ENCODE measurements at regions not wholly inside any gene's neighbourhood (a gene's known extent, or its start where the extent isn't known, plus 50 kb on each side); places are given as distances from the start of the nearest gene placed in this dataset.

- no peaks in the 10 kb centered on the region for H3K27me3 ChIP-seq
- no peaks in the 10 kb centered on the region for H3K9me3 ChIP-seq
- H3K4me3 ChIP-seq: no peak overlapping the region
- TF ChIP-seq CTCF (IDR thresholded peaks at IDR 0.05): no peak
- H3K4me1 ChIP-seq: peaks cover 0 to 27% (median 15%) of the 10 kb centered on the region in 4 donors
- intact Hi-C loops (cut with DNase I; ENCODE audit: low total_unique reads): no loop called here
- H3K36me3 ChIP-seq: no peaks in the 10 kb centered on the region
- H3K27ac ChIP-seq: peak overlapping the region; percentile 39 to 64
- no peak for DNase-seq
These were observed 71.2 kb upstream of the STAM2 start for GRCh38 chr2:152246686-152247336.

GRCh38 chr2:152247337-152247695, 71.8 kb upstream of the STAM2 start:
- no peak for DNase-seq
- H3K36me3 ChIP-seq: no peaks in the 10 kb centered on the region
- H3K4me3 ChIP-seq: no peak overlapping the region
- H3K27ac ChIP-seq: no peak overlapping the region
- TF ChIP-seq CTCF (IDR thresholded peaks at IDR 0.05): no peak
- H3K27me3 ChIP-seq: no peaks in the 10 kb centered on the region
- H3K9me3 ChIP-seq: no peaks in the 10 kb centered on the region
- H3K4me1 ChIP-seq: peaks cover 0 to 27% (median 14%) of the 10 kb centered on the region in 4 donors
- intact Hi-C loops (cut with DNase I; ENCODE audit: low total_unique reads): no loop called here

- no peak for DNase-seq
- Histone ChIP-seq H3K4me3 (no peak overlapping the region), H3K27ac (no peak overlapping the region), H3K9me3 (no peaks in the 10 kb centered on the region), H3K4me1 (peaks cover 0 to 17% (median 6%) of the 10 kb centered on the region in 4 donors), H3K36me3 (no peaks in the 10 kb centered on the region), H3K27me3 (no peaks in the 10 kb centered on the region)
- intact Hi-C loops (cut with DNase I; ENCODE audit: low total_unique reads): no loop called here
- no peak for TF ChIP-seq CTCF (IDR thresholded peaks at IDR 0.05)
These were observed 75.0 kb upstream of the STAM2 start for GRCh38 chr2:152250421-152251100.

GRCh38 chr2:152251211-152251610, 75.6 kb upstream of the STAM2 start:
- intact Hi-C loops (cut with DNase I; ENCODE audit: low total_unique reads): no loop called here

GRCh38 chr2:152251811-152252210, 76.2 kb upstream of the STAM2 start:
- Histone ChIP-seq H3K36me3 (no peaks in the 10 kb centered on the region), H3K27me3 (no peaks in the 10 kb centered on the region), H3K4me3 (no peak overlapping the region), H3K9me3 (no peaks in the 10 kb centered on the region), H3K27ac (no peak overlapping the region), H3K4me1 (peaks cover 0 to 5% (median 0%) of the 10 kb centered on the region in 4 donors)
- TF ChIP-seq CTCF (IDR thresholded peaks at IDR 0.05): no peak
- intact Hi-C loops (cut with DNase I; ENCODE audit: low total_unique reads): no loop called here
- DNase-seq: no peak

More at GRCh38 chr2:152251211-152251610, 75.6 kb upstream of the STAM2 start:
- Histone ChIP-seq H3K27me3 (no peaks in the 10 kb centered on the region), H3K36me3 (no peaks in the 10 kb centered on the region), H3K4me3 (no peak overlapping the region), H3K4me1 (peaks cover 0 to 11% (median 2%) of the 10 kb centered on the region in 4 donors), H3K9me3 (no peaks in the 10 kb centered on the region), H3K27ac (no peak overlapping the region)
- TF ChIP-seq CTCF (IDR thresholded peaks at IDR 0.05): no peak
- DNase-seq: no peak

Data from tibial artery (tissue), 4 donors.